GM12878 (cell line): ENCODE measurements at regions not wholly inside any gene's neighbourhood (a gene's known extent, or its start where the extent isn't known, plus 50 kb on each side); places are given as distances from the start of the nearest gene placed in this dataset.

Experiments
- ASH2L ChIP-seq: fragments of 300-600, 200-600 bp; sonication (generic); IDR thresholded peaks from 2 replicates; pipeline ENCODE4 v1.6.1; 2017; ENCODE audit warnings: low read depth, mild to moderate bottlenecking, borderline replicate concordance
- CTCF ChIP-seq, 3 experiments: IDR thresholded peaks in 2 of 3; conservative IDR thresholded peaks in 1 of 3; 2 replicates each; pipeline ENCODE4 v1.5.1; 2011; ENCODE audit warnings: low read depth in 3 of 3, low read length in 3 of 3, mild to moderate bottlenecking in 3 of 3, control low read depth in 2 of 3, moderate library complexity in 2 of 3, inconsistent platforms in 1 of 3, mixed read lengths in 1 of 3; ENCODE audit not compliant: control insufficient read depth in 2 of 3, insufficient read depth in 1 of 3; ENCODE audit errors: extremely low read depth in 1 of 3
- GABPA ChIP-seq: IDR thresholded peaks from 2 replicates; pipeline ENCODE4 v1.6.1; 2014; ENCODE audit warnings: antibody characterized with exemption, low read depth, mild to moderate bottlenecking, inconsistent platforms
- NRF1 ChIP-seq: conservative IDR thresholded peaks from 2 replicates; pipeline ENCODE4 v1.6.1; 2011; ENCODE audit warnings: mild to moderate bottlenecking, low read depth, low read length, improper control_type of control experiment
- PBX3 ChIP-seq: IDR thresholded peaks from 2 replicates; pipeline ENCODE4 v1.6.1; 2011; ENCODE audit warnings: mild to moderate bottlenecking, low read depth, low read length, moderate library complexity; ENCODE audit not compliant: insufficient replicate concordance
- POLR2AphosphoS5 ChIP-seq: IDR thresholded peaks from 2 replicates; pipeline ENCODE4 v1.6.1; 2011; ENCODE audit warnings: mild to moderate bottlenecking, low read length, inconsistent platforms
- TAF1 ChIP-seq: IDR thresholded peaks from 2 replicates; pipeline ENCODE4 v1.6.1; 2011; ENCODE audit warnings: mild to moderate bottlenecking, low read depth, low read length, borderline replicate concordance
- TF ChIP-seq, protein P1 (sequence below): IDR thresholded peaks from 2 replicates; pipeline ENCODE4 v1.6.1; 2011; ENCODE audit warnings: low read depth, mild to moderate bottlenecking, low read length, moderate library complexity, borderline replicate concordance; ENCODE audit errors: extremely low read depth

DNA sequence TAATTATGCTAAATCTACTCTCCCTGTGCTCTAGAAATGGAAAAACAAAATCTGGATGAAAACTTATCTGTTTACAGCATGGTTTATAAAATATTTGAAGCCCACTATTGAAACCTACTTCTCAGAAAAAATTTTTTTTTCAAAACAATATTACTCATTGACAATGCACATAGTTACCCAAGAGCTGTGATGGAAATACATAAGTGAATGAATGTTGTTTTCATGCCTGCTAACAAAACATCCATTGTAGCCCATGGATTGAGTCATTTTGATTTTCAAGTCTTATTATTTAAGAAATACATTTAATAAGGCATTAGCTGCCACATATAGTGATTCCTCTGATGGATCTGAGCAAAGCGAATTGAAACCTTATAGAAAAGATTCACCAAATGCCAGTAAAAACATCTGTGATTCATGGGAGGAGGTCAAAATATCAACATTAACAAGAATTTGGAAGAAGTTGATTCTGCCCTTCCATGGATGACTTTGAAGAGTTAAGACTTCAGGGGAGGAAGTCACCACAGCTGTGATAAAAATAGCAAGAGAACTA lies 144.7 kb upstream of the HHIP start:
- TF ChIP-seq PBX3 (no peak), GABPA (no peak), CTCF (IDR thresholded peaks at IDR 0.05 in 2 of 3, conservative IDR thresholded peaks at IDR 0.05 in 1 of 3; ENCODE audit: control insufficient read depth in 2 of 3, extremely low read depth in 1 of 3, insufficient read depth in 1 of 3, low read depth in 3 of 3, low read length in 3 of 3) (no peak), POLR2AphosphoS5 (no peak), ASH2L (no peak), NRF1 (no peak), TAF1 (no peak)
- TF ChIP-seq, protein P1, sequence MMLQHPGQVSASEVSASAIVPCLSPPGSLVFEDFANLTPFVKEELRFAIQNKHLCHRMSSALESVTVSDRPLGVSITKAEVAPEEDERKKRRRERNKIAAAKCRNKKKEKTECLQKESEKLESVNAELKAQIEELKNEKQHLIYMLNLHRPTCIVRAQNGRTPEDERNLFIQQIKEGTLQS, result no peak
